ENCODE measurements at regions not wholly inside any gene's neighbourhood (a gene's known extent, or its start where the extent isn't known, plus 50 kb on each side); places are given as distances from the start of the nearest gene placed in this dataset.

GRCh38 chr6:165015676-165016075 lies 293.7 kb downstream of the C6orf118 start (continued):
- no peak for TF ChIP-seq FOXP4 (CRISPR knock-in tag; IDR thresholded peaks at IDR 0.05; ENCODE audit: borderline replicate concordance)
- no peak for TF ChIP-seq PPARD (CRISPR knock-in tag; IDR thresholded peaks at IDR 0.05)
- no peak for TF ChIP-seq PML (IDR thresholded peaks at IDR 0.05; ENCODE audit: low read length)
- no peak for TF ChIP-seq RBFOX2 (IDR thresholded peaks at IDR 0.05; ENCODE audit: low read depth, low read length)
- no peak for TF ChIP-seq CBX2 (IDR thresholded peaks at IDR 0.05; ENCODE audit: insufficient read depth, low read length, poor library complexity, severe bottlenecking)
- TF ChIP-seq RAD51 (IDR thresholded peaks at IDR 0.05; ENCODE audit: borderline replicate concordance, low read depth): no peak
- TF ChIP-seq EWSR1 (IDR thresholded peaks at IDR 0.05; ENCODE audit: borderline replicate concordance, low read depth, partially characterized antibody): no peak

- intact Hi-C loops (cut with micrococcal nuclease): no loop called here
- H4K20me1 ChIP-seq (replicated peaks; ENCODE audit: control insufficient read depth, insufficient read depth, low read length): no peaks in the 10 kb centered on the region
- H3K9ac ChIP-seq (ENCODE audit: insufficient read depth in 1 of 2, low read depth in 2 of 2, low read length in 2 of 2): no peak overlapping the region
- no peak overlapping the region for H3K4me3 ChIP-seq
- H3K4me1 ChIP-seq (replicated peaks in 1 of 2; ENCODE audit: control insufficient read depth in 2 of 2, insufficient read depth in 2 of 2, low read length in 2 of 2): no peaks in the 10 kb centered on the region
- no peaks in the 10 kb centered on the region for H3K79me2 ChIP-seq (ENCODE audit: control insufficient read depth, insufficient read depth, low read length)
- WGBS (ENCODE audit: insufficient coverage, low coverage, missing lambda C conversion rate): 0% methylated on average over 3 of the region's 3 CpGs
- no peak overlapping the region for H3K27ac ChIP-seq (ENCODE audit: extremely low read depth, low read depth, low read length)
- H3K36me3 ChIP-seq (ENCODE audit: control insufficient read depth, insufficient read depth, low read length): no peaks in the 10 kb centered on the region
- no peaks in the 10 kb centered on the region for H3K27me3 ChIP-seq (ENCODE audit: control insufficient read depth in 2 of 2, insufficient read depth in 2 of 2, low read length in 2 of 2)
- in situ Hi-C loops (cut with MboI): no loop called here
- H3K9me3 ChIP-seq (replicated peaks; ENCODE audit: control insufficient read depth, insufficient read depth, low read depth, low read length): peaks cover 2% of the 10 kb centered on the region; the same call in 1 of the 2 replicates
- no peak overlapping the region for H2AFZ ChIP-seq (ENCODE audit: low read depth, low read length)
- ChIA-PET CTCF (ENCODE audit: low intra/inter-chr PET ratio) (no interaction called here), POLR2A (no interaction called here)
- no TSS peak for BruUV-seq (replicated peaks)
- H3K9me1 ChIP-seq (ENCODE audit: control insufficient read depth, insufficient read depth, low read length): no peaks in the 10 kb centered on the region
- H3K4me2 ChIP-seq (ENCODE audit: insufficient read depth, low read length): no peak overlapping the region
- DNase-seq (ENCODE audit: extremely low read depth in 1 of 4, low spot score in 3 of 4) (no peak), ATAC-seq (no peak), FAIRE-seq (no peak)
- TF ChIP-seq PRDM10 (IDR thresholded peaks at IDR 0.05; ENCODE audit: partially characterized antibody) (no peak), ATF2 (CRISPR knock-in tag; IDR thresholded peaks at IDR 0.05) (no peak), ZNF639 (CRISPR knock-in tag; conservative IDR thresholded peaks at IDR 0.05 in 1 of 2, IDR thresholded peaks at IDR 0.05 in 1 of 2) (no peak), ZNF644 (tag; IDR thresholded peaks at IDR 0.05; ENCODE audit: low read depth) (no peak), ZC3H11A (IDR thresholded peaks at IDR 0.05; ENCODE audit: low read depth, low read length) (no peak), HDAC1 (IDR thresholded peaks at IDR 0.05) (no peak)
These were observed 295.7 kb downstream of the C6orf118 start for GRCh38 chr6:165013701-165014100.

All from K562 (cell line).